SK-N-SH (cell line): ENCODE measurements at regions not wholly inside any gene's neighbourhood (a gene's known extent, or its start where the extent isn't known, plus 50 kb on each side); places are given as distances from the start of the nearest gene placed in this dataset.

Experiments
- CTCF ChIP-seq: fragments of 200-600 bp; sonication (generic); IDR thresholded peaks from 2 replicates; pipeline ENCODE4 v1.6.1; 2017; ENCODE audit warnings: antibody characterized with exemption, mild to moderate bottlenecking, moderate library complexity
- TF ChIP-seq, protein P1 (sequence below): IDR thresholded peaks from 2 replicates; pipeline ENCODE4 v1.4.0; 2012; ENCODE audit warnings: low read depth

DNA sequence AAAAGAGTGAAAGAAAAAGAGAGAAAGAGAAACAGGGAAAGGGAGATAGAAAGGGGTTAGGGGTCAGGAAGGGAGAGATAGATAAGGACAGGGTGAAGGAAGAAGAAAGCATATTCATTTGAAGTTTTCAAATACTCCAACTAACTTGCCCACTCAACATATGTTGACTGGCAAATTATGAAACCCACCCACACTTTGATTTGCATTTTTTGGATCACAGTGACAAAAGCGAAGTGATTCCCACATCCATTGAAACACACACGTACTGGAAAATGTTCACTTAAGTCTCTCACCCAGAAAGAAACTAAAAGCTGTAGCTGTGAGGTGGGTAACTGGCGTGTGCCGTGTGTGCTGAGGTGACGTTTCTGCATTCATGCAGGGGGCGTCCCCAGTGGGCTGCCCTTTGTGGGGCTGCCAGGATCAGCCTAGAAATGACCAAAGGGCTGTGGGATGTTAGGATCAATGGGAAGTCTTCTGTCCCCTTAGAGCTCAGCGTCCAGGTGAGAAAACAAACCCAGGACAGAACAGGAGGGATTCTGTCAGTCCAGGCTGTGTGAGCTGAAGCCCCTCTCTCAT lies 134.9 kb upstream of the ADARB2 start:
- TF ChIP-seq, protein P1, sequence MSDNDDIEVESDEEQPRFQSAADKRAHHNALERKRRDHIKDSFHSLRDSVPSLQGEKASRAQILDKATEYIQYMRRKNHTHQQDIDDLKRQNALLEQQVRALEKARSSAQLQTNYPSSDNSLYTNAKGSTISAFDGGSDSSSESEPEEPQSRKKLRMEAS, result no peak
- no peak for TF ChIP-seq CTCF
